HEK293 (cell line): ENCODE measurements at regions not wholly inside any gene's neighbourhood (a gene's known extent, or its start where the extent isn't known, plus 50 kb on each side); places are given as distances from the start of the nearest gene placed in this dataset.

ENCODE experiments used
- CTCF ChIA-PET: fragments of 350-600 bp; formaldehyde crosslinking; extraction: SDS; loops from one replicate; lab custom pipeline; 2021; ENCODE audit warnings: antibody characterized with exemption; lab: Yijun Ruan, JAX
- POLR2A ChIA-PET: fragments of 300-600 bp; formaldehyde crosslinking; extraction: SDS; loops from one replicate; lab custom pipeline; 2020; ENCODE audit warnings: antibody characterized with exemption, inconsistent platforms; lab: Yijun Ruan, JAX
- H3K27ac ChIP-seq: fragments of 200-500 bp; sonication (Bioruptor generic); 2 replicates; pipeline ENCODE4 v1.5.1; 2014; ENCODE audit warnings: low read depth, low read length, control low read depth, inconsistent platforms; ENCODE audit errors: extremely low read depth
- H3K36me3 ChIP-seq, 2 experiments: fragments of 200-500 bp in 1 of 2; sonication (Bioruptor generic) in 1 of 2; 1 replicate in 1 of 2; 2 replicates in 1 of 2; pipeline ENCODE4 v1.5.1; 2014 to 2017; ENCODE audit warnings: inconsistent platforms in 2 of 2, low read length in 2 of 2; ENCODE audit not compliant: control insufficient read depth in 2 of 2, insufficient read depth in 1 of 2
- H3K4me1 ChIP-seq: fragments of 200-500 bp; sonication (Bioruptor generic); 2 replicates; pipeline ENCODE4 v1.5.1; 2014; ENCODE audit warnings: mild to moderate bottlenecking, low read length, inconsistent platforms; ENCODE audit not compliant: control insufficient read depth, insufficient read depth
- H3K4me3 ChIP-seq: 2 replicates; pipeline ENCODE4 v1.5.1; 2011; ENCODE audit warnings: low read depth, mild to moderate bottlenecking, control low read depth, low read length, moderate library complexity
- H3K9me3 ChIP-seq: fragments of 200-500 bp; sonication (Bioruptor generic); 2 replicates; pipeline ENCODE4 v1.5.1; 2014; ENCODE audit warnings: low read depth, low read length, inconsistent platforms; ENCODE audit not compliant: control insufficient read depth, insufficient read depth
- BCL11B ChIP-seq: fragments of 450-650 bp; formaldehyde crosslinking; IDR thresholded peaks from 2 replicates; pipeline ENCODE4 v1.5.1; 2016; ENCODE audit warnings: low read depth, missing biosample characterization, missing genetic modification characterization
- ELK4 ChIP-seq: IDR thresholded peaks from 2 replicates; pipeline ENCODE4 v1.6.1; 2011; ENCODE audit warnings: mild to moderate bottlenecking, low read depth, low read length, borderline replicate concordance
- HOXC10 ChIP-seq: sonication (generic); formaldehyde crosslinking; IDR thresholded peaks from 2 replicates; pipeline ENCODE4 v1.8.1; 2023; ENCODE audit warnings: mild to moderate bottlenecking, missing genetic modification reagents
- KLF10 ChIP-seq: fragments of 450-650 bp; IDR thresholded peaks from 2 replicates; pipeline ENCODE4 v1.5.1; 2018; ENCODE audit warnings: missing biosample characterization, mild to moderate bottlenecking, missing genetic modification characterization
- PRDM4 ChIP-seq: fragments of 450-650 bp; formaldehyde crosslinking; IDR thresholded peaks from 2 replicates; pipeline ENCODE4 v1.5.1; 2017; ENCODE audit warnings: missing biosample characterization, missing genetic modification characterization
- PRDM6 ChIP-seq: fragments of 450-650 bp; formaldehyde crosslinking; IDR thresholded peaks from 2 replicates; pipeline ENCODE4 v1.5.1; 2017; ENCODE audit warnings: missing biosample characterization, missing genetic modification characterization
- REST ChIP-seq: fragments of 450-650 bp; formaldehyde crosslinking; IDR thresholded peaks from 2 replicates; pipeline ENCODE4 v1.5.1; 2016; ENCODE audit warnings: missing biosample characterization, missing genetic modification characterization
- SP2 ChIP-seq: fragments of 450-650 bp; formaldehyde crosslinking; IDR thresholded peaks from 2 replicates; pipeline ENCODE4 v1.5.1; 2016; ENCODE audit warnings: missing biosample characterization, missing genetic modification characterization
- SP7 ChIP-seq: fragments of 450-650 bp; formaldehyde crosslinking; IDR thresholded peaks from 2 replicates; pipeline ENCODE4 v1.5.1; 2016; ENCODE audit warnings: missing biosample characterization, missing genetic modification characterization
- TCF7L2 ChIP-seq: IDR thresholded peaks from 2 replicates; pipeline ENCODE4 v1.6.1; 2011; ENCODE audit warnings: low read depth, mild to moderate bottlenecking, inconsistent platforms, low read length, moderate library complexity, borderline replicate concordance
- ZBTB1 ChIP-seq: fragments of 450-650 bp; formaldehyde crosslinking; IDR thresholded peaks from 2 replicates; pipeline ENCODE4 v1.5.1; 2016; ENCODE audit warnings: missing biosample characterization, missing genetic modification characterization
- ZBTB21 ChIP-seq: fragments of 450-650 bp; formaldehyde crosslinking; IDR thresholded peaks from 2 replicates; pipeline ENCODE4 v1.5.1; 2017; ENCODE audit warnings: missing biosample characterization, missing genetic modification characterization
- ZBTB44 ChIP-seq: fragments of 450-650 bp; IDR thresholded peaks from 2 replicates; pipeline ENCODE4 v1.5.1; 2018; ENCODE audit warnings: missing biosample characterization, mild to moderate bottlenecking, missing genetic modification characterization
- ZNF157 ChIP-seq: fragments of 450-650 bp; formaldehyde crosslinking; IDR thresholded peaks from 2 replicates; pipeline ENCODE4 v1.5.1; 2016; ENCODE audit warnings: missing biosample characterization, missing genetic modification characterization
- ZNF16 ChIP-seq: fragments of 450-650 bp; formaldehyde crosslinking; IDR thresholded peaks from 2 replicates; pipeline ENCODE4 v1.5.1; 2016; ENCODE audit warnings: low read depth, missing biosample characterization, missing genetic modification characterization
- ZNF174 ChIP-seq: fragments of 450-650 bp; formaldehyde crosslinking; IDR thresholded peaks from 2 replicates; pipeline ENCODE4 v1.5.0; 2017; ENCODE audit warnings: missing biosample characterization, mild to moderate bottlenecking, missing genetic modification characterization
- ZNF223 ChIP-seq: fragments of 450-650 bp; formaldehyde crosslinking; IDR thresholded peaks from 2 replicates; pipeline ENCODE4 v1.5.1; 2016; ENCODE audit warnings: missing biosample characterization, missing genetic modification characterization
- ZNF292 ChIP-seq: fragments of 450-650 bp; formaldehyde crosslinking; IDR thresholded peaks from 2 replicates; pipeline ENCODE4 v1.5.1; 2016; ENCODE audit warnings: low read depth, missing biosample characterization, missing genetic modification characterization, borderline replicate concordance
- ZNF302 ChIP-seq: fragments of 450-650 bp; formaldehyde crosslinking; IDR thresholded peaks from 2 replicates; pipeline ENCODE4 v1.5.1; 2016; ENCODE audit warnings: missing biosample characterization, missing genetic modification characterization, low read depth
- ZNF324 ChIP-seq: fragments of 450-650 bp; formaldehyde crosslinking; IDR thresholded peaks from 2 replicates; pipeline ENCODE4 v1.5.1; 2016; ENCODE audit warnings: missing biosample characterization, missing genetic modification characterization
- ZNF449 ChIP-seq: fragments of 450-650 bp; formaldehyde crosslinking; IDR thresholded peaks from 2 replicates; pipeline ENCODE4 v1.5.1; 2017; ENCODE audit warnings: missing biosample characterization, mild to moderate bottlenecking, missing genetic modification characterization, moderate library complexity
- ZNF555 ChIP-seq: fragments of 450-650 bp; formaldehyde crosslinking; conservative IDR thresholded peaks from 2 replicates; pipeline ENCODE4 v1.5.1; 2017; ENCODE audit warnings: missing biosample characterization, mild to moderate bottlenecking, missing genetic modification characterization, inconsistent platforms
- ZSCAN4 ChIP-seq: fragments of 450-650 bp; formaldehyde crosslinking; IDR thresholded peaks from 2 replicates; pipeline ENCODE4 v1.5.1; 2017; ENCODE audit warnings: missing biosample characterization, missing genetic modification characterization

GRCh38 chr11:80455818-80456217, 1015.0 kb upstream of the TENM4 start:
- CTCF ChIA-PET, result no interaction called here
- Histone ChIP-seq H3K9me3 (no peaks in the 10 kb centered on the region), H3K36me3 (no peaks in the 10 kb centered on the region), H3K27ac (no peak overlapping the region), H3K4me1 (no peaks in the 10 kb centered on the region)
- no peak for TF ChIP-seq SP2
- no peak for TF ChIP-seq KLF10
- TF ChIP-seq SP7 (tag by site-specific recombination), result no peak
- TF ChIP-seq ZBTB44 (tag by site-specific recombination), result no peak
- no peak for TF ChIP-seq ZNF324 (tag by site-specific recombination)
- TF ChIP-seq ZNF292, result no peak
- no peak for TF ChIP-seq ZNF223 (tag by site-specific recombination)
- no peak for TF ChIP-seq PRDM4 (tag by site-specific recombination)
- no peak for TF ChIP-seq ZNF16 (tag by site-specific recombination)
- TF ChIP-seq BCL11B (tag by site-specific recombination), result no peak
- TF ChIP-seq, all 188 proteins: peak for 0
- H3K4me3 ChIP-seq, result no peak overlapping the region
- POLR2A ChIA-PET, result no interaction called here

GRCh38 chr11:80451105-80451504, 1010.3 kb upstream of the TENM4 start:
- no peaks in the 10 kb centered on the region for H3K4me1 ChIP-seq
- H3K4me3 ChIP-seq, result no peak overlapping the region
- CTCF ChIA-PET, result no interaction called here
- no peaks in the 10 kb centered on the region for H3K9me3 ChIP-seq
- POLR2A ChIA-PET, result no interaction called here
- no peaks in the 10 kb centered on the region for H3K36me3 ChIP-seq
- no peak overlapping the region for H3K27ac ChIP-seq
- TF ChIP-seq HOXC10 (CRISPR knock-in tag) (no peak), ZNF449 (tag by site-specific recombination) (no peak), ZNF302 (no peak), ZNF555 (tag by site-specific recombination) (no peak), ZNF174 (tag by site-specific recombination) (no peak), PRDM6 (tag by site-specific recombination) (no peak), ZNF157 (tag by site-specific recombination) (no peak), ZSCAN4 (no peak), TCF7L2 (no peak), ZBTB1 (tag by site-specific recombination) (no peak), ZBTB21 (tag by site-specific recombination) (no peak), ELK4 (no peak), REST (tag by site-specific recombination) (no peak)
